ENCODE measurements at regions not wholly inside any gene's neighbourhood (a gene's known extent, or its start where the extent isn't known, plus 50 kb on each side); places are given as distances from the start of the nearest gene placed in this dataset.
A peak's percentile ranks its signal among the peaks of the same experiment; 100 is the strongest.

DNA sequence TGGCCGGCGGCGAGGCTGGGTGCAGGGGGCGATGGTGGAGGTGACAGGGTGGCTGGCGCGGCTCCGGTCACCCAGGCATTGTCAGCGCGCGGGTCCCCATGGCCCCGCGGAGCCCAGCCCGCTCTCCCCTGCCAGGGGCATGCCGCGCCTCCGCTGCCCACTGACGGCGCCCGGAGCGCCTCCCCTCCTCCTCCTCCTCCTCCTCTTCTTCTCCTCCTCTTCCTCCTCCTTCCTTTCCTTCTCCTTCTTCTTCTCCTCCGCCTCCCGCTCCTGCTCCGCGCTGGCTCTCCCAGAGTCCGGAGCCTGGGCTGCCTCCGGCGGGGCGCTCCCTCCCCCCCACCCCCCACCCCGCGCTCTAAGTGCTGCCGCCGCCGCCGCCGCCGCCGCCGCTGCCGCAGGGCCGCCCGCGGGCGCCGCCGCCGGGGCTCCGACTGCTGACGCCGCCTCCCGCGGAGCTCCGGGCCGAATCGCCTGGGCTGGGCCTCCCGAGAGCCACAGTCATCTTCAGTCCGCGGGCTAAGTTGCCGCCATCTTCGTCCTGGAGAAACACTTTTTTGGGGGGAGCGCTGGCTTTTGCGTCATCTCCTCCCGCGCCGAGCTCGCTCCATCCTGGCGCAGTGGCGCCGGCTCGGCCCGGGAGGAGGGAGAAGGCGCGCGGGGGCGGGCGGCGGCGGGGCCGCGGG is 348.3 kb downstream of the LIG4 start:
- Mint-ChIP-seq H3K27ac (ENCODE audit: unreplicated experiment) (no peak overlapping the region), H3K4me3 (ENCODE audit: unreplicated experiment) (peak overlapping the region; percentile 97), H3K4me1 (ENCODE audit: low read depth, unreplicated experiment) (peaks cover 4% of the 10 kb centered on the region), H3K9me3 (ENCODE audit: unreplicated experiment) (no peaks in the 10 kb centered on the region), H3K27me3 (ENCODE audit: low read depth, unreplicated experiment) (peaks cover 18% of the 10 kb centered on the region), H3K36me3 (ENCODE audit: low read depth, unreplicated experiment) (no peaks in the 10 kb centered on the region)
- H3K4me3 ChIP-seq (ENCODE audit: insufficient read depth, low read depth, low read length), result peak overlapping the region; percentile 84
- H3K9me3 ChIP-seq (ENCODE audit: insufficient read depth, low read depth, low read length), result no peaks in the 10 kb centered on the region
- TF ChIP-seq EZH2 (IDR thresholded peaks at IDR 0.05; ENCODE audit: insufficient read depth, low read length), result no peak
- TF ChIP-seq CTCF (IDR thresholded peaks at IDR 0.05; ENCODE audit: insufficient read depth, low read depth, low read length), result no peak
- DNase-seq (ENCODE audit: low read depth) (peak; percentile 37), FAIRE-seq (no peak)
- H3K79me2 ChIP-seq (ENCODE audit: insufficient read depth, low read length), result no peaks in the 10 kb centered on the region
- H3K9ac ChIP-seq (ENCODE audit: low read length), result peak overlapping the region; percentile 77
- H3K4me2 ChIP-seq (ENCODE audit: low read length), result peak overlapping the region; percentile 100
- no peak overlapping the region for H3K27ac ChIP-seq (ENCODE audit: low read depth, low read length)
- H4K20me1 ChIP-seq (ENCODE audit: insufficient read depth, low read length), result peaks cover 15% of the 10 kb centered on the region
- peaks cover 8% of the 10 kb centered on the region for H3K4me1 ChIP-seq (ENCODE audit: insufficient read depth, low read length)
- peaks cover 8% of the 10 kb centered on the region for H3K27me3 ChIP-seq (ENCODE audit: insufficient read depth, low read length)
- no peaks in the 10 kb centered on the region for H3K36me3 ChIP-seq (ENCODE audit: insufficient read depth, low read length)
- peak overlapping the region; percentile 89 for H2AFZ ChIP-seq (ENCODE audit: low read depth, low read length)

DNA sequence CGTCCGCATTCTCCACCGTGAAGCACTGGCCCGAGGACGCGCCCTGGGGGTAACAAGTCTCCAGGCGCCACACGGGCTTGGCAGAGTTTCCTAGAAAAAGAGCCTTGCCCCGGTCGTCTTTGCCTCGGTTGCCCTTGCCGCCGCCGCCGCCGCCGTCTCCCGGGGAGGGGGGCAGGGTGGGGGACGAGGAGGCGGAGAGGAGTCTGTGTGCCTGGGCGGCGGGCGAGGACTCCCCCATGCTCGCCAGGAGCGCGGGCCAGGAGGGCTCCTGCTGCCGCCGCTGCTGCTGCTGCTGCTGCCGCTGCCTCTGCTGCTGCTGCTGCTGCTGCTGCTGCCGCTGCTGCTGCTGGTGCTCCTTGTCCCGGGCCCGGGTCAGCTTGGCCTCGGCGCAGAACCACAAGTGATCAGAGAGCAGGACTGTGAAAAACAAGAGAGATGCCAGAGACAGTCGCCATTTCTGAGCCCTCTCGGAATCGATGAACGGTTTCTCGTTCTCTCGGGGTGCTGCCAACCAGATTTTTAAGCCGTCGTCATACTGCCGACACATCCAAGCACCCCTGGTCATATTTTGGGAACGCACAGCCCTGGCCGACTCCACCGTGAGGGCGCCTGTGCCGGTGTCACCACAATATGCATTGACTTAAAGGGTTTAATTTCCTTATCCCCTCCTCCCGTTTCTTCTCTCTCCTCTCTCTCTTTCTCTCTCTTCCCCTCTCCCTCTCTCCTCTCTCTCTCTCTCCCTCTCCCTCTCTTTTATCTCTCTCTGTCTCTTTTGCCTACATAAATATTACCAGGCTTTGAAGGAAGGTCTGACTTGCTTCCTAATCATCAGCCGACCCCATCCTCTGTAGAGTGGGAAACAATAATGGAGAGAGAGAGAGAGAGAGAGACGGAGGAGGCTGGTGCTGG is 349.1 kb downstream of the LIG4 start:
- Histone ChIP-seq H3K4me1 (ENCODE audit: insufficient read depth, low read length) (peaks cover 8% of the 10 kb centered on the region), H3K9ac (ENCODE audit: low read length) (peak overlapping the region; percentile 77), H2AFZ (ENCODE audit: low read depth, low read length) (peak overlapping the region; percentile 89), H3K27ac (ENCODE audit: low read depth, low read length) (no peak overlapping the region), H3K27me3 (ENCODE audit: insufficient read depth, low read length) (peaks cover 8% of the 10 kb centered on the region), H3K4me3 (ENCODE audit: insufficient read depth, low read depth, low read length) (peak overlapping the region; percentile 84), H4K20me1 (ENCODE audit: insufficient read depth, low read length) (peaks cover 15% of the 10 kb centered on the region), H3K36me3 (ENCODE audit: insufficient read depth, low read length) (no peaks in the 10 kb centered on the region), H3K9me3 (ENCODE audit: insufficient read depth, low read depth, low read length) (no peaks in the 10 kb centered on the region), H3K79me2 (ENCODE audit: insufficient read depth, low read length) (no peaks in the 10 kb centered on the region), H3K4me2 (ENCODE audit: low read length) (peak overlapping the region; percentile 100)
- DNase-seq (ENCODE audit: low read depth), result peak; percentile 32
- FAIRE-seq, result no peak
- TF ChIP-seq EZH2 (IDR thresholded peaks at IDR 0.05; ENCODE audit: insufficient read depth, low read length), result no peak
- no peak for TF ChIP-seq CTCF (IDR thresholded peaks at IDR 0.05; ENCODE audit: insufficient read depth, low read depth, low read length)
- Mint-ChIP-seq H3K9me3 (ENCODE audit: unreplicated experiment) (no peaks in the 10 kb centered on the region), H3K27me3 (ENCODE audit: low read depth, unreplicated experiment) (peaks cover 18% of the 10 kb centered on the region), H3K4me1 (ENCODE audit: low read depth, unreplicated experiment) (peaks cover 4% of the 10 kb centered on the region), H3K27ac (ENCODE audit: unreplicated experiment) (no peak overlapping the region), H3K36me3 (ENCODE audit: low read depth, unreplicated experiment) (no peaks in the 10 kb centered on the region), H3K4me3 (ENCODE audit: unreplicated experiment) (peak overlapping the region; percentile 97)

All from astrocyte (in vitro differentiated cells and primary cell).